Activated B cell treated with CpG ODN at 0.5 μM for 24 hours (primary cell): ENCODE measurements at regions not wholly inside any gene's neighbourhood (a gene's known extent, or its start where the extent isn't known, plus 50 kb on each side); places are given as distances from the start of the nearest gene placed in this dataset.

Experiments
- ATAC-seq: fragments of 200-7000 bp; cut with Tn5 transposase; one replicate; pipeline ENCODE4 v1.10.0; 2021; ENCODE audit warnings: low read depth, mild to moderate bottlenecking, moderate library complexity
- CTCF ChIA-PET: fragments of 350-600 bp; sonication (Branson Sonifier 250); formaldehyde crosslinking; loops from one replicate; lab custom pipeline; 2021; ENCODE audit warnings: antibody characterized with exemption; lab: Charles Lee
- POLR2A ChIA-PET: fragments of 350-600 bp; sonication (Branson Sonifier 250); formaldehyde crosslinking; loops from one replicate; lab custom pipeline; 2021; ENCODE audit warnings: antibody characterized with exemption; lab: Charles Lee
- DNase-seq: peaks from one replicate; pipeline ENCODE4 v3.0.0; 2022
- H3K27ac Mint-ChIP-seq: one replicate; pipeline ENCODE4 v1.8.0; 2020; ENCODE audit warnings: mixed read lengths
- H3K27me3 Mint-ChIP-seq: one replicate; pipeline ENCODE4 v1.8.0; 2021; ENCODE audit warnings: mixed read lengths
- H3K36me3 Mint-ChIP-seq: one replicate; pipeline ENCODE4 v1.8.0; 2021; ENCODE audit warnings: low read depth, mixed read lengths
- H3K4me1 Mint-ChIP-seq: one replicate; pipeline ENCODE4 v1.8.0; 2021; ENCODE audit warnings: mixed read lengths
- H3K4me3 Mint-ChIP-seq: one replicate; pipeline ENCODE4 v1.8.0; 2020; ENCODE audit warnings: mild to moderate bottlenecking, mixed read lengths
- H3K9me3 Mint-ChIP-seq: one replicate; pipeline ENCODE4 v1.8.0; 2020; ENCODE audit warnings: mixed read lengths
- intact Hi-C: fragments of 100-400 bp; cut with micrococcal nuclease; formaldehyde crosslinking; loops from one replicate; pipeline ENCODE4 v1.15.1; 2024
- TF ChIP-seq, protein P1 (sequence below): fragments of 200-600 bp; IDR thresholded peaks from one replicate; pipeline ENCODE4 v1.8.0; 2022; ENCODE audit warnings: antibody characterized with exemption, mild to moderate bottlenecking

DNA sequence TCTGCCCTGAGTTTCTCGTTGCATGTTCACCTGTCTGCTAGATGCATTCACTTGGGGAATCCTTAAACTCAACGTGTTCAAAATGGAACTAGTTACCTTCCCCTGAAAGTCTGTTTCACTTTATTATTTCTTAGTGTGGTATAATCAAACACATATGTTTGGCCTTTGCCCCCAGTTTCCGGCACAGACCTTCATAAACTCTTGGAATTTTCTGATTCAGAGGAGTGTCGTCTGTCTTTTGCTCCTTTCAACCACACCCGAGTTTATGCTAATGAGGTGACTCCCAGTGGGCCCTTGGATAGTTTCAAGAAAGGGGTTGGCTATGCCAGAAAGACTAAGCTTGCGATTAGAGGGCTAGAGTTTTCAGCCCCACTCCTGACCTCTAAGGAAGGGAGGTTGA is 198.9 kb downstream of the CDCA7 start:
- CTCF ChIA-PET, result no interaction called here
- no peak overlapping the region for H3K4me3 Mint-ChIP-seq
- no peaks in the 10 kb centered on the region for H3K9me3 Mint-ChIP-seq
- no peak overlapping the region for H3K27ac Mint-ChIP-seq
- intact Hi-C loops, result no loop called here
- H3K27me3 Mint-ChIP-seq, result peaks cover 14% of the 10 kb centered on the region
- POLR2A ChIA-PET, result no interaction called here
- TF ChIP-seq, protein P1, sequence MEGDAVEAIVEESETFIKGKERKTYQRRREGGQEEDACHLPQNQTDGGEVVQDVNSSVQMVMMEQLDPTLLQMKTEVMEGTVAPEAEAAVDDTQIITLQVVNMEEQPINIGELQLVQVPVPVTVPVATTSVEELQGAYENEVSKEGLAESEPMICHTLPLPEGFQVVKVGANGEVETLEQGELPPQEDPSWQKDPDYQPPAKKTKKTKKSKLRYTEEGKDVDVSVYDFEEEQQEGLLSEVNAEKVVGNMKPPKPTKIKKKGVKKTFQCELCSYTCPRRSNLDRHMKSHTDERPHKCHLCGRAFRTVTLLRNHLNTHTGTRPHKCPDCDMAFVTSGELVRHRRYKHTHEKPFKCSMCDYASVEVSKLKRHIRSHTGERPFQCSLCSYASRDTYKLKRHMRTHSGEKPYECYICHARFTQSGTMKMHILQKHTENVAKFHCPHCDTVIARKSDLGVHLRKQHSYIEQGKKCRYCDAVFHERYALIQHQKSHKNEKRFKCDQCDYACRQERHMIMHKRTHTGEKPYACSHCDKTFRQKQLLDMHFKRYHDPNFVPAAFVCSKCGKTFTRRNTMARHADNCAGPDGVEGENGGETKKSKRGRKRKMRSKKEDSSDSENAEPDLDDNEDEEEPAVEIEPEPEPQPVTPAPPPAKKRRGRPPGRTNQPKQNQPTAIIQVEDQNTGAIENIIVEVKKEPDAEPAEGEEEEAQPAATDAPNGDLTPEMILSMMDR, result no peak
- ATAC-seq (no peak), DNase-seq (no peak)
- H3K4me1 Mint-ChIP-seq, result no peaks in the 10 kb centered on the region
- H3K36me3 Mint-ChIP-seq, result no peaks in the 10 kb centered on the region

DNA sequence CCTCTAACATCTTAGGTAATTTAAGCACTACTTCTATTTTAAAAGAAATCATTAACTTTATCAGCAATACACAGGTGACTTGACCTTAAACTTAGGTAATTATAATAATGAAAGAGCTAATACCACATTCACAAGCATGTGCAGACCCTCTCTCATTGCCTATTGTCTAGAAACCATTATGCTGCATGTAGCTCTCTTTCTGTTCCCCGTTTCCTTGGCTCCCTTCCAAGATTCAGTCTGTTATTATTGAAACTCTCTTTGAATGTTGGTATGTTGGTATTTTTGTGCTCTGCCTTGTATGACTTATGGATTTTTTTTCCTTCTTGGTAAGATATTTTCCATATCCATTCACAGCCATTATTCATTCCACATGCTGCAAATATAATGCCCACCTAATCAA is 201.2 kb downstream of the CDCA7 start:
- H3K27me3 Mint-ChIP-seq, result peaks cover 17% of the 10 kb centered on the region
- H3K27ac Mint-ChIP-seq, result no peak overlapping the region
- ATAC-seq, result no peak
- TF ChIP-seq, protein P1, result no peak
- H3K4me1 Mint-ChIP-seq, result no peaks in the 10 kb centered on the region
- intact Hi-C loops, result no loop called here
- no peak overlapping the region for H3K4me3 Mint-ChIP-seq
- CTCF ChIA-PET, result no interaction called here
- H3K9me3 Mint-ChIP-seq, result no peaks in the 10 kb centered on the region
- no peaks in the 10 kb centered on the region for H3K36me3 Mint-ChIP-seq
- POLR2A ChIA-PET, result no interaction called here
- DNase-seq, result no peak

DNA sequence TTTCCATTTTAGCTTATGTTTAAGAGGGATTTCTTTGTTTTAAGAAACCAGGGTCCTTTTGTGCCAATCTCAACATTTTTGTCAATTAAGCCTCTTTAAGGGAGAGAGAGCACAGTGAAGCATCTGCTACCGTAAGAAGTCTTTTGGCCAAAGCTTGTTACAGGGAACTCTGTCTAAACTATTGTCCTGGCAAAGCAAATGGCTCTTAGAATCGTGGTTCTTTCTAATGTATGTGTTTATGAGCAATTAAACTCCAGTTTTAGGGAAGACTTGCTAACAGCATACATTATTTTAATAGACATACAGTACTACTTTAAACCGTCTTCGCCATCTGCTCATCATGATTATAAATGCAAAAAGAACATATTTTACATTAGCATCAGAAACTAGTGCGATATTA is 202.1 kb downstream of the CDCA7 start:
- CTCF ChIA-PET, result no interaction called here
- TF ChIP-seq, protein P1, result no peak
- DNase-seq (no peak), ATAC-seq (no peak)
- Mint-ChIP-seq H3K4me3 (no peak overlapping the region), H3K27me3 (peaks cover 21% of the 10 kb centered on the region), H3K27ac (no peak overlapping the region), H3K4me1 (no peaks in the 10 kb centered on the region), H3K9me3 (no peaks in the 10 kb centered on the region), H3K36me3 (no peaks in the 10 kb centered on the region)
- POLR2A ChIA-PET, result no interaction called here
- intact Hi-C loops, result no loop called here

DNA sequence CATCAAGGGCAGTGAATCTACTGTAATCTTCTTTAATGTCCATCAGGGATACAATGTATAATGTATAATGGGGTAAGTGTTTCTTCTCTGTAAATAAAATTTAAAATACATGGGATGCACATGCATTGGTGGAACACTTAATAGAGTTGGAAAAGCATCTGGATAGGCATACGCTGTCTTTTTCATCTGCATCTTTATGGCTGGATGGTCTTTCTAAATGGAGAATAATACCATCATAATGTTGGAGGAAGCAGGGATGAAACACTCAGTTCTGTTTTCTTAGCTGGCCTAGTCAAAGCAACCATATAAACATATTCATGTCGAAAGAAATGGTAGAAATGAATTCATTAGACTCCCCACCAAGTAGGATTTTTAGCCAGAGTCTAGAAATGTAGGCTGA is 202.8 kb downstream of the CDCA7 start:
- H3K4me3 Mint-ChIP-seq, result no peak overlapping the region
- intact Hi-C loops, result no loop called here
- ChIA-PET POLR2A (interaction anchor here (0.6 kb wide), 1 partner anchor 385 kb away, joined by 3 read pairs; no protein-coding TSS in a partner anchor), CTCF (no interaction called here)
- H3K4me1 Mint-ChIP-seq, result no peaks in the 10 kb centered on the region
- DNase-seq (no peak), ATAC-seq (no peak)
- no peaks in the 10 kb centered on the region for H3K36me3 Mint-ChIP-seq
- peaks cover 22% of the 10 kb centered on the region for H3K27me3 Mint-ChIP-seq
- no peaks in the 10 kb centered on the region for H3K9me3 Mint-ChIP-seq
- TF ChIP-seq, protein P1, result no peak
- H3K27ac Mint-ChIP-seq, result no peak overlapping the region

DNA sequence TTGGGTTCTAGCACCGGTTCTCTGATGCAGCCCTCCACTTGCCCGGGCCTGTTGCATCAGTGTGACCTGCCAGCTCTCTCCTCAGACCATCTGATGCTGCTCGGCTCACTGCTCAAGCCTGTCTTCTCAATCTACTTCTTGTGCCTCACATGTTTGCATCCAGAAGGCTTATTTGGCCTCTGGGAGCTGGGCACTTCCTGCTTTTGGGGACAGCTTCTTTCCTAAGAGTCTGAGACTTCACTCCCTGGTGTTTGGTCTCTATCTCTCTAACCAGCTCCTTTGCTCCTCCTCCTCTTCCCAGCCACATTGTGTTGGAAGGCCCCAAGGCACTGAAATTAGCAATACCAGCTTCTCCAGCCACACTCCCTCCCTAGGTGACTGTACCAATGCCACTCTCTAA is 212.8 kb downstream of the CDCA7 start:
- TF ChIP-seq, protein P1, result no peak
- intact Hi-C loops, result no loop called here
- H3K9me3 Mint-ChIP-seq, result no peaks in the 10 kb centered on the region
- ATAC-seq (no peak), DNase-seq (no peak)
- H3K27ac Mint-ChIP-seq, result no peak overlapping the region
- ChIA-PET CTCF (no interaction called here), POLR2A (no interaction called here)
- H3K4me3 Mint-ChIP-seq, result no peak overlapping the region
- H3K4me1 Mint-ChIP-seq, result peaks cover 3% of the 10 kb centered on the region
- peaks cover 18% of the 10 kb centered on the region for H3K27me3 Mint-ChIP-seq
- H3K36me3 Mint-ChIP-seq, result no peaks in the 10 kb centered on the region
